Cardiac muscle cell (in vitro differentiated cells and primary cell): ENCODE measurements at regions not wholly inside any gene's neighbourhood (a gene's known extent, or its start where the extent isn't known, plus 50 kb on each side); places are given as distances from the start of the nearest gene placed in this dataset.

ENCODE experiments used
- DNase-seq, 2 donors: peaks; one replicate each; pipeline versions ENCODE4 v3.0.0 to v3.0.0-alpha.2; 2010 to 2017; ENCODE audit warnings: low read depth in 1 of 2, low spot score in 1 of 2
- H3K27ac ChIP-seq: fragments of 200-600 bp; sonication (generic); 2 replicates; pipeline ENCODE4 v1.5.1; 2016
- H3K27me3 ChIP-seq: fragments of 200-600 bp; sonication (generic); 2 replicates; pipeline ENCODE4 v1.6.0; 2016; ENCODE audit warnings: control low read depth
- H3K36me3 ChIP-seq: fragments of 200-600 bp; sonication (generic); 2 replicates; pipeline ENCODE4 v1.5.1; 2016; ENCODE audit warnings: control low read depth
- H3K4me1 ChIP-seq: fragments of 200-600 bp; sonication (generic); 2 replicates; pipeline ENCODE4 v1.8.1; 2017; ENCODE audit warnings: low read depth, mild to moderate bottlenecking, mixed run types
- H3K4me3 ChIP-seq: fragments of 200-600 bp; sonication (generic); 2 replicates; pipeline ENCODE4 v1.5.1; 2016; ENCODE audit warnings: mild to moderate bottlenecking
- H3K9me3 ChIP-seq: fragments of 200-600 bp; sonication (generic); 2 replicates; pipeline ENCODE4 v1.5.1; 2017; ENCODE audit warnings: low read depth, mild to moderate bottlenecking, control low read depth
- TF ChIP-seq, protein P1 (sequence below): IDR thresholded peaks from 2 replicates; pipeline ENCODE4 v1.5.1; 2012; ENCODE audit warnings: low read depth, mild to moderate bottlenecking, low read length

DNA sequence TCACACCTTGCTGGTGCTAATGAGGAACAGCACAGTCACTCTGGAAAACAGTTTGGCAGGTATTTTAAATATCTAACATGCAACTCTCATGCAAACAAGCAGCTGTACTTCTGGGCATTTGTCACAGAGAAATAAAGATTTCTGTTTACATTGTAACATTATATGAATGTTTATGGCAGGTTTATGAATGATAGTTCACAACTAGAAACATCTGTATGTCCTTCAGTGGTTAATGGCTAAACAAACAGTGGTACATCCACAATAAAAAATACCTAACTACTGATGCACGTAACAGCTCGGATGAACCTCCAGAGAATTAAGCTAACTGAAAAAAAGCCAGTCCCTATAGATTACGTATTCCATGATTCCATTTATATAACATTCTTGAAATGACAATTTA, 109.6 kb downstream of the GPR37 start:
- Histone ChIP-seq H3K4me1 (no peaks in the 10 kb centered on the region), H3K27me3 (no peaks in the 10 kb centered on the region), H3K27ac (no peak overlapping the region), H3K9me3 (no peaks in the 10 kb centered on the region), H3K4me3 (no peak overlapping the region), H3K36me3 (no peaks in the 10 kb centered on the region)
- TF ChIP-seq, protein P1, sequence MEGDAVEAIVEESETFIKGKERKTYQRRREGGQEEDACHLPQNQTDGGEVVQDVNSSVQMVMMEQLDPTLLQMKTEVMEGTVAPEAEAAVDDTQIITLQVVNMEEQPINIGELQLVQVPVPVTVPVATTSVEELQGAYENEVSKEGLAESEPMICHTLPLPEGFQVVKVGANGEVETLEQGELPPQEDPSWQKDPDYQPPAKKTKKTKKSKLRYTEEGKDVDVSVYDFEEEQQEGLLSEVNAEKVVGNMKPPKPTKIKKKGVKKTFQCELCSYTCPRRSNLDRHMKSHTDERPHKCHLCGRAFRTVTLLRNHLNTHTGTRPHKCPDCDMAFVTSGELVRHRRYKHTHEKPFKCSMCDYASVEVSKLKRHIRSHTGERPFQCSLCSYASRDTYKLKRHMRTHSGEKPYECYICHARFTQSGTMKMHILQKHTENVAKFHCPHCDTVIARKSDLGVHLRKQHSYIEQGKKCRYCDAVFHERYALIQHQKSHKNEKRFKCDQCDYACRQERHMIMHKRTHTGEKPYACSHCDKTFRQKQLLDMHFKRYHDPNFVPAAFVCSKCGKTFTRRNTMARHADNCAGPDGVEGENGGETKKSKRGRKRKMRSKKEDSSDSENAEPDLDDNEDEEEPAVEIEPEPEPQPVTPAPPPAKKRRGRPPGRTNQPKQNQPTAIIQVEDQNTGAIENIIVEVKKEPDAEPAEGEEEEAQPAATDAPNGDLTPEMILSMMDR: no peak
- DNase-seq: no peak

DNA sequence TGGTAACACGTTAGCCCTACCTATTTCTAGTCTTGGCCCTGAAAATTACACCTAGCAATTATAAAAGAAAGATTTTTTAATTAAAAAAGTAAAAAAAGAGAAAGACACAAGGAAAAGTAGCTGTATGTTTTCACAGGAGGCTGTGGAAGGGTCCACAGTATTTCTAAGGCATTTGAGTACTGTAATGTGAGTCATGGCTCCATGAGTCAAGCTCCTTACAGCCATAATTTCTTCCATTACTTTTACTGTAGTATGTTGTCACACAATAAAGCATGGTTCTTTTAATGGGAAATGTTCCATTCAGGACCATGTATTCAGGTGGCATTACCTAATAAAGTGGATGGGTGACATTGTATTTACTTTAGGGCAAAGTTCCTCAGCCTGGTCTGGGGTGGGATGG, 113.4 kb downstream of the GPR37 start:
- H3K4me1 ChIP-seq: no peaks in the 10 kb centered on the region
- no peak for DNase-seq
- H3K4me3 ChIP-seq: no peak overlapping the region
- H3K9me3 ChIP-seq: no peaks in the 10 kb centered on the region
- TF ChIP-seq, protein P1: no peak
- H3K27me3 ChIP-seq: no peaks in the 10 kb centered on the region
- no peak overlapping the region for H3K27ac ChIP-seq
- H3K36me3 ChIP-seq: no peaks in the 10 kb centered on the region

DNA sequence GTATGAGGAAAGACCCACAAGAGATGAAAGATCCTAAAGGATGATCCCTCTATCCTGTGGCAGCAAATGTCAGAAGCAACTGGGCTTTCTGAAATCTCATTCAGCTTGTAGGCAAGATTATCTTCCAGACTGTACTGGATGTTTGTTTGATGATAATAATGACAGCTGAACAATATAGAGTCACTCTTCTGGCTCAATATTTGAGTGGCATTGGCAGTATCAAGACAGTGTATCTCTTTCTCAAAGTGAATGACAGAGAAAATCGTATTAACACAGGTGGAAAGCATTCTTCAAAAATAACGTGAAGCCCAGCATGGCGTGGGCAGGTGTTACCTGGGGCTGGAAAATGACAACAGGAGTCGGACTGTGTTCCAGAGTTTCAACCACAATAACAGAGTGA, 114.5 kb downstream of the GPR37 start:
- H3K4me1 ChIP-seq: no peaks in the 10 kb centered on the region
- TF ChIP-seq, protein P1: no peak
- H3K9me3 ChIP-seq: no peaks in the 10 kb centered on the region
- H3K4me3 ChIP-seq: no peak overlapping the region
- H3K27ac ChIP-seq: no peak overlapping the region
- no peaks in the 10 kb centered on the region for H3K27me3 ChIP-seq
- DNase-seq: no peak
- no peaks in the 10 kb centered on the region for H3K36me3 ChIP-seq

DNA sequence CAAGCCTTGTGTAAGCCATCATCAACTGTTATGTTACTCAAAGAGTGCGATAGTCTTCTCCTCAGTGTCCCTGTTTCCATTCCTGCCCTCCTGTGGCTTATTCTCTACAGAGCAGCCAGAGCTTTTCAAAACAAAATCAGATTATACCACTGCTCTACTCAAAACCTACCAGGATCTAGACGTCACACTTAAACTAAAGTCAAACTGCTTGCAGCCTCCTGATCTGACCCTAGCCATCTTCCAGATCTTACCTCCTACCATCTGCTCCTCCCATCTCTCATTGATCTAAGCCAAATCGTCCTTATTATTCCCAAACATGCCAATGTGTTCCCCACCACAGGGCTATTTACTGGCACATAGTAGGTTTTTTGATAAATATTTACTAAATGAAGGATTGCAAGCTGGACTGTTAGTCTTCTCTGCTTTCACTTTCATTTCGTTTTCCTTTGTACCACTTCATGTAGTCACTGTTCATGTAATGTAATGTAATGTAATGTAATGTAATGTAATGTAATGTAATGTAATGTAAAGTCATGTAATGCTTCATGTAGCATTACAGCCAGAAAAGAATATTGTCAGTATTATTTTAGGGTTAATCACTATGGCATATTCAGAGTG, 116.1 kb downstream of the GPR37 start:
- Histone ChIP-seq H3K4me3 (no peak overlapping the region), H3K27me3 (no peaks in the 10 kb centered on the region), H3K36me3 (no peaks in the 10 kb centered on the region), H3K27ac (no peak overlapping the region), H3K9me3 (no peaks in the 10 kb centered on the region), H3K4me1 (no peaks in the 10 kb centered on the region)
- TF ChIP-seq, protein P1: no peak
- DNase-seq: no peak

DNA sequence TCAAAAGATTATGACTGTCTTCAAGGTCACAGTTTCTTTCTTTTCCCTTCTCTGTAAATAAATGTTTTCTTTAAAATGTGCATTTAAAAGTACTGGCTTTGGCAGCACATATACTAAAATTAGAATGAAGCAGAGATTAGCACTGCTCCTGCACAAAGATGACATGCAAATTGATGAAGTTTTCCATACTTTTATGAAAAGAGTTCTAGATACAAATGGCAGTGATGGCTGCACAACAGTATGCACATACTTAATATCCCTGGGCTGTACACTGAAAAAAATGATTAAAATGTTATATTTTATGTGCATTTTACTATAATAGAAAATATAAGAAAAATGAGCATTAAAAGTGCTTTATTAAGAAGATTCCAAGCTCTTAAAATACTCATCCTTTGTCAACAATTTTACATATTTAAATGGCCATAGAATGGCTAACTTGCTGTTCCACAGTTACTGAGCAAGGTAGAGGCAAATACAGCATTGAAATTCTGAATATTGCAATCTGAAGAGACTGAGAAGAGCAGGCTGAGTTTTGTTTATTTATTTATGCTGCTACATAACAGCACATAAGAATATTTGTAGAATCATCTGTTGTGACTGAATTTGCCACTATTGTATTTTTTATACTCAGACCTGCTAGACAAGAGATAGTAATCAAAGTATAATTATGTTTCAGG, 117.8 kb downstream of the GPR37 start:
- no peak overlapping the region for H3K27ac ChIP-seq
- H3K9me3 ChIP-seq: no peaks in the 10 kb centered on the region
- no peaks in the 10 kb centered on the region for H3K27me3 ChIP-seq
- no peaks in the 10 kb centered on the region for H3K4me1 ChIP-seq
- no peak overlapping the region for H3K4me3 ChIP-seq
- no peaks in the 10 kb centered on the region for H3K36me3 ChIP-seq
- DNase-seq: no peak
- TF ChIP-seq, protein P1: no peak
